Epithelial cell of proximal tubule (primary cell): ENCODE measurements at regions not wholly inside any gene's neighbourhood (a gene's known extent, or its start where the extent isn't known, plus 50 kb on each side); places are given as distances from the start of the nearest gene placed in this dataset.

Experiments used
- DNase-seq: peaks from one replicate; pipeline ENCODE4 v3.0.0-alpha.2; 2011; ENCODE audit warnings: low read depth
- H3K4me3 ChIP-seq: 2 replicates; pipeline ENCODE4 v1.5.1; 2011; ENCODE audit warnings: low read depth, mild to moderate bottlenecking, low read length
- TF ChIP-seq, protein P1 (sequence below): conservative IDR thresholded peaks from 2 replicates; pipeline ENCODE4 v1.5.1; 2012; ENCODE audit warnings: low read depth, mild to moderate bottlenecking, low read length

DNA sequence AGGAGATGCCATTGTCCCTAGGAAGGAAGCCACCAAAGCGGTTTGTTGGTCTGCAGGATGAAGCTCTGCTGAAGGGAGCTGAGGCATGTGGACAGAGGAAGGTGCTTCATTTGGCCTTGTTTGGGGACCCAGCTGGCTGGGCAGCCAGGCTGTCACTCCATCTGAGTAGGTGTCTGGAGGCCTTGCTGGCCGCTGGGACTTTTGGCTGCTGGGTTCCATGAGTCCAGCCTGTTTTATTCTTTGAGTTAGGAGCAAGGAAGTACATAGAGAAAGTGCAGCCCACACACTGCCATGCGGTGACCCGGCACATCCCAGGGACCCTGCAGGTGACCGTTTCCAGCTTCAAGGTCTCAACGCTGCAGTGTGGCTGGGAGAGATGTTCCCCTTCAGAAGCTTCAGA lies 251.2 kb upstream of the IRX4 start:
- no peak for DNase-seq
- no peak overlapping the region for H3K4me3 ChIP-seq
- TF ChIP-seq, protein P1, sequence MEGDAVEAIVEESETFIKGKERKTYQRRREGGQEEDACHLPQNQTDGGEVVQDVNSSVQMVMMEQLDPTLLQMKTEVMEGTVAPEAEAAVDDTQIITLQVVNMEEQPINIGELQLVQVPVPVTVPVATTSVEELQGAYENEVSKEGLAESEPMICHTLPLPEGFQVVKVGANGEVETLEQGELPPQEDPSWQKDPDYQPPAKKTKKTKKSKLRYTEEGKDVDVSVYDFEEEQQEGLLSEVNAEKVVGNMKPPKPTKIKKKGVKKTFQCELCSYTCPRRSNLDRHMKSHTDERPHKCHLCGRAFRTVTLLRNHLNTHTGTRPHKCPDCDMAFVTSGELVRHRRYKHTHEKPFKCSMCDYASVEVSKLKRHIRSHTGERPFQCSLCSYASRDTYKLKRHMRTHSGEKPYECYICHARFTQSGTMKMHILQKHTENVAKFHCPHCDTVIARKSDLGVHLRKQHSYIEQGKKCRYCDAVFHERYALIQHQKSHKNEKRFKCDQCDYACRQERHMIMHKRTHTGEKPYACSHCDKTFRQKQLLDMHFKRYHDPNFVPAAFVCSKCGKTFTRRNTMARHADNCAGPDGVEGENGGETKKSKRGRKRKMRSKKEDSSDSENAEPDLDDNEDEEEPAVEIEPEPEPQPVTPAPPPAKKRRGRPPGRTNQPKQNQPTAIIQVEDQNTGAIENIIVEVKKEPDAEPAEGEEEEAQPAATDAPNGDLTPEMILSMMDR = no peak

DNA sequence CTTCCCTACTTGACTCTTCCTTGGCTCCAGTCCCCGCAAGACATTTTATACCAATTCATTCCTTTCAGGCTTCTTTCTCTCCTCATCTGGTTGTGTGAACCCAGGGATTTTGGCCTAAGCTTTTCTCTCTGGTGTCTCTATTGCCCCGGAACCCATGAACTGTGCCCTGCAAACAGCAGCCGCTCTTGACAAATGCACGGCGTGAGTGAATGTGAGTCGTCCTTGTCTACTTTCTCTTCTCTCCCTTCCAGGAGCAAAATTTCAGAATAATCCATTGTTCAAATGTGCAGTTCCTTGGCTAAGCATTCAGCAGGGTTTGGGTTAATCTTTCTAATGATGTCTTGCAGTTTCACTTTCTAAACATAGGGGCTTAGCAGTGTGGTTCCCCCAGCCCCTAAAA lies 250.4 kb upstream of the IRX4 start:
- no peak for DNase-seq
- TF ChIP-seq, protein P1 = no peak
- no peak overlapping the region for H3K4me3 ChIP-seq

- no peak overlapping the region for H3K4me3 ChIP-seq
- DNase-seq = no peak
- TF ChIP-seq, protein P1 = no peak
These were observed 249.7 kb upstream of the IRX4 start for GRCh38 chr5:2132497-2132847.

DNA sequence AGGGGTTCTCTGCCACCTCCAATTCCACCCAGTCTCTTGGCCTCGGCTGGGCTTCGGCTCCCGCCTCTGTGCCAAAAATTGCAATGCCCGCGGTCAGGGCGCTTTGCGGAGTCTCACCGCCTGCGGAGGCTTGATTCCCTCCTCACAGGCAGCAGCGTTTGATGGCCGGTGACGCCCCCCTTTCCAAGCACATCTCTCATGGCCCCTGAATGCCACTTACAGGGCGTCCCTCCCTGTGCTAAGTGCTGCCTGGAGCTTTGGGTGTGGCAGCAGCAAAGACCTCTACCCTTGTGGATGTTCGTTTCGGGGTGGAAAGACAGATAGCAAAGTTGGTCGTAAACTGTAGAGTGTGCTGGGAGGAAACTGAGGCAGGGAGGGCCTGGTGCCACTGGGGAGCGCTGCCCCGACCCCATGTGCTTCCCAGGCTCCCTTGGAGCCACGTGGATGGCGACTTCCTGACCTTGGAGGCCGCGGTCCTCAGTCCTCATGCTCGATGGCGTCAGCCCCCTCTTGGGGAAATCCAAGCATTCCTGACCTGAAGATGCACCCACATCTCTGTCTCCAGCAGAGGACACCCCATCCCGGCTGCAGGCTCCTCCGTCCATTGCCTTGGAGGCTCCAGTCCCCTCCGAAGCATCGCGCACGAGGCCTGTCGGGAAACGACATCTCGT lies 249.2 kb upstream of the IRX4 start:
- H3K4me3 ChIP-seq = no peak overlapping the region
- TF ChIP-seq, protein P1 = no peak
- DNase-seq = no peak

- no peak overlapping the region for H3K4me3 ChIP-seq
- no peak for DNase-seq
- TF ChIP-seq, protein P1 = no peak
These were observed 248.5 kb upstream of the IRX4 start for GRCh38 chr5:2131196-2131595.

DNA sequence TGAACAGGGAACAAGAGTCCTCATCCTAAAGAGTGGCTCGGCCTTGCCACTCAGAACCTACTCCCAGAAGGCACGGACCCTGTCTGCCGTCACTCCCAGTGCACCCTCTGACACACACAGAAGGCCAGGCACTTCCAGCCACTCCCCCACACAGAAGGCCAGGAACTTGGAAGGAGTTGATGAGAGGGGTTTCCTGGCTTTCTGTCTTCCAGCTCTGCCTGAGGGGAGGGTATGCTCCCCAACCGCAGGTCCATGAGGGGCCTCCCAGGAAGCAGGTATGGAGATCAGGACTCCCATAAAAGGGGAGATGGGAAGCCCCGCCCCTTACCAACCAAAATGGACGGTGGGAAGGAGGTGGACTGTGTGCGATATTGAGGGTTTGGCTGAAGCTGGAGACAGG lies 247.6 kb upstream of the IRX4 start:
- DNase-seq = no peak
- TF ChIP-seq, protein P1 = no peak
- no peak overlapping the region for H3K4me3 ChIP-seq

- TF ChIP-seq, protein P1 = no peak
- H3K4me3 ChIP-seq = no peak overlapping the region
- no peak for DNase-seq
These were observed 247.0 kb upstream of the IRX4 start for GRCh38 chr5:2129568-2130272.
